GM21390 (cell line): ENCODE measurements at regions not wholly inside any gene's neighbourhood (a gene's known extent, or its start where the extent isn't known, plus 50 kb on each side); places are given as distances from the start of the nearest gene placed in this dataset.

ENCODE experiments used
- ATAC-seq: cut with Tn5 transposase; IDR thresholded peaks from one replicate; pipeline ENCODE4 v1.9.1; 2021; ENCODE audit not compliant: unreplicated experiment

- no peak for ATAC-seq
Measured at GRCh38 chr1:229024528-229025130, 246.3 kb upstream of the RAB4A start.

DNA sequence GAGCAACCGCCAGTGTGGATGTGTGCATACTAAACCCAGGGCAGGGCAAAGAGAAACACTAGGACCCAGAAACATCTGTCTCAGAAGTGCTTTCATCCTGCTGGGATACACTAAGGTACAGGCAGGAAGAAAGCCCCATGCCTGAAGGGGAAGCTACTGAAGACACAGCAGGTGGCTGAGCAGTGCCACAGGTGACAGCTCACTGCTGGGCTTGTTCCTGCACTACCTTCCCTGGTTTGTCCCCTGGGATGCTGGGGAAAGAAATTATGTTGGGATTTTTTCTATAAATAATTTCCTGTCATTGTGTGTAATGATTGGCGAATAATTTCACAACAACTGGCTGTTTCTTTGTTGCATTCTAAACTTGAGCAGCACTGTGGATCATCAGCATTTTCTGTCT lies 245.3 kb upstream of the RAB4A start:
- no peak for ATAC-seq

DNA sequence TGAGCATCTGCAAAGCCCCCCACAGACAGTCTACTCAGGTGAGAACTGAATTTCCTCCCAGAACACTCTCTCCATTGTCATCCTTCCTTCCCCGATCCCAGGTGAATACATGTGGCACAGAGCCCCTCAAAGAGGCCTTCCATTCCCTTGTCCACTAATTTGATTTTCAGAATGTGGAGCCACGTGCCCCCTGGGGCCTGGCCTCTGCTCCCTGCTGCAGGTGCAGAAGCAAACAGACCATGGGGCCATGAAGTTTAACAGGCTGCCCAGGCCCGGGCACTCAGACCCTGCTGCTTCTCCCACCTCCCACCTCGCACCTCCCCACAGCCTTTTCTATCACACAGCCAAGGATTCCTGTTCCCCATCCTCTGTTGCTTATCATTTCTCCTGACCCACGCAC lies 243.8 kb upstream of the RAB4A start:
- no peak for ATAC-seq

DNA sequence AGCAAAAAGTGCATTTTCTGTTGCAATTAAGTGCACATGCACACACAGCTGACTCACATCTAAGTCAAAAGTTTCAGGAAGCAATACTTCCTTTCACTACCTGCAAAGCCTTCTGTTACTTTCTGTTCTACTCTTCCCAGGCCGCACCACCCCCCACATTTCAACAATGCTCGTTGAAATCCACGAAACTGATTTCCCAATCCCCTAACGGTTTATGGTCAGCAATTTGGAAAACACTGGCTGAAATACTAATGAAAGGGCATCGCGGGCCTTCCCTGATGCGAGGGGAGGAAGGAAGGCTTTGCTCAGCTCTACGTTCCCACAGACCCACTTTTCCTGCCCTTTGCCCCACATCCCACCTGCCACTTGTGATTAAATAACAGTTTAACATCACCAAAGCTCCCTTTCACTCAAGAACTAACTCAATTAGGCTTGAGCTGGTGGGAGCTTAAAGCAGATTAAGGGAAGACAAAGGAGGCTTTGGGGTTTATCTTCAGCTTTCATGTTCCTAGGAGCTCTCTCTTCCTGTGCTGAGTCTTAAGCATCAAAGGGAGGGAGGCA lies 243.2 kb upstream of the RAB4A start:
- ATAC-seq, result no peak

GRCh38 chr1:229028544-229028943 lies 242.4 kb upstream of the RAB4A start:
- ATAC-seq, result no peak

DNA sequence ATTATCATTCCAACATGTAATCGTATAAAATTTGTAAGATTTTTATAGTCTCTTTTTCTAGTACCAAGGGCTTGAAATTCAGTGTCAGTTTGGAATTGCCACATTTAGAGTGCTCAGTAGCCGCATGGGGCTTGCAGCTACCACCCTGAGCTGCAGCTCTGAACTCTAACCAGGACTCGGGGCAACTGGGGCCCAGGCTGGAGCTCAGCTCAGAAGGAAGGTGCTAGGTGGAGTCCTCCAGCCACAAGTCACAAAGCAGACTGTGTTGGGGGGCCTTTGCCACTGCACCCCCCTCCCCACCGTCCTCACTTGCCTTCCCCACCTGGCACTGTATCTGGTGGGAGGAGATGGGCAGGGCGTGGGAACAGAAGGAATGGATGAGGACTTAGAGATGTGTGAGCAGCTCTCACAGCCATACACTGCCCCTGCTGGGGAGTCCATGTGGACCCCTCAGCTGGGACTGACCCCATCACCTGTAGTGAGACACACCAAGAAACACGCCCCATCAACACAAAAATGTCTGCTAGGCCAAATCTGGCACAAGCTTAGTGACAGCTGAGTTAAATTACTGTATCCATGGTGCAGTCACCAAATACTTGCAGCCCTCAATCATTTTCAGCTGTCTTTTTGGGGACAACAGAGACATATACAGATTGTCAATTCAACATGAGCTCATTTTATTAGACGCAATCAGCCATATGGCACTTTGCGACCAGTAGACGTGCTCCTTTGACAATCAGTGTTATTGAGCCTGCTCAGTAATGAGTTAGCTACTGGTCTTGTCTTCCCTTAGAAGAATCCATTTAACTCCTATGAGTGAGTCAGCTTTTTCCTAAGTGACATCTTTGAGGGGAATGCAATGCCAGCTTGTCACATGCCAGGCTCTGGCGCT lies 241.7 kb upstream of the RAB4A start:
- no peak for ATAC-seq

DNA sequence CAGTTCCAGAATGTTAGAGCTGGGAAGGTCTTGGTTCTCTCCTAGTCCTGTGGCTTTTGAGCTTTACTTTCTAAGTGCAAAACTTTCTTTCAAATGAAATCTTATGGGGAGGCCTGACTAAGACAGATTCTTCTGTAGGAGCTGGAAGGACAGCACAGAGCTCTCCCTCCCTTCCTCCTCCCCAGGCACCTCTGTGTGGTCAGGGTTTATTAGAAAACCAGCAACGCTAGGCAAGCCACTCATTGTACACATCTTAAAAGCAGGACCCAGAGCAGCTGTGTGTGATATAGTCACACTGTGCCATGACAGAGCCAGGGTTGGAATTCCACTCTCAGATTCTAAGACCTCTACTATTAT lies 241.1 kb upstream of the RAB4A start:
- no peak for ATAC-seq

- no peak for ATAC-seq
Measured at GRCh38 chr1:229030630-229031029, 240.3 kb upstream of the RAB4A start.

GRCh38 chr1:229031061-229031460 lies 239.8 kb upstream of the RAB4A start:
- ATAC-seq, result no peak

DNA sequence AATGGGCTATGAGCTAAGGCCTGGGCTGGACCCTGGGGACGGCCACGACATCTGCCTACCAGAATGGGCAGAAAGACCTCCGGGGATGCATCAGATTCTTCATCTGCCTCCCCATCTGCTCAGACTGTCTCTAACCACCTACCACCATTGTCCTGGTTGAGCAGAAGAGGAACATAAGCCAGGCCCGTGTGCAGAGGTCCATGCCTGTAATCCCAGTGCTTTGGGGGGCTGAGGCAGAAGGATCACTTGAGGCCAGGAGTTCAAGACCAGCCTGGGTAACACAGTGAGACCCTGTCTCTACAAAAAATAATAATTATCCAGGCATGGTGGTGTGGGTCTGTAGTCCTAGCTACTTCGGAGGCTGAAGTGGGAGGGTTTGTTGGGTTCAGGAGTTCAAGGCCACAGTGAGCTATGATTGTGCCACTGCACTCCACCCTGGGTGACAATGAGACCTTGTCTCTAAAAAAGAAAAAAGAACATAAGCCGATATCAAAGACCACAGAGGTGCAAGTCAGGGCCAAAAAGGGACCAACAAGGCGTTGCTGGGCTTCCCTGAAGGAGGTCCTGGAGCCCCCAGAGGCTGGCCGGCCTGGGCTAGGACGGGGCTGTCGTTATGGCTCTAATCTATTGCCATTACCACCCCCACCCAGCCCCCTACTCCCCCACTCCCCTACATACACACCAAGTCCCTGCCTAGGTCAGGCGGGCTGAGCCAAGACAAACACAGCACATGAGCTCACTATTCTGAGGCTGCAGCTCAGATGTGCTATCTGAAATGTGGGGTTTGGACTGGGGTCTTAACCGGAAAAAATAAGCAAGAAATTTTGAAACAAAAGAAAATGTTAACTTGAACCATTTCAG lies 239.2 kb upstream of the RAB4A start:
- no peak for ATAC-seq

DNA sequence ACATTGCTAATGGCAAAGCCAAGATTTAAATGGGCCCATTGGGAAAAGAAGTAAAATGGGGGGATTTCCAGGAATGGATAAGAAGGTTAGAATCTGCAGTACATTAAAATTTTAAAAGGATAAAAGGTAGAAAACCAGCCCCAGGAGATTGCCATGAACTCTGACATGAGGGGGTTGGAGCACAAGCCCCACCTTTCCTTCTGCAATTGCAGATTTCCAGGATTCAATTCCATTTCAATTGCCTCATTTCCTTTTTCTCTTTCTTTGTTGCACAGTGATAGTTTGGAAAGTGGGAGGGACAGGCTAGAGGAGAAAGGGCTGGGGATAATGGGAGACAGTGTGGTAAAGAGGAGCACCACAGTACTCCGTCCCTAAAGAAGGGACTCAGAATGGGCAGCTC lies 238.5 kb upstream of the RAB4A start:
- ATAC-seq, result no peak

DNA sequence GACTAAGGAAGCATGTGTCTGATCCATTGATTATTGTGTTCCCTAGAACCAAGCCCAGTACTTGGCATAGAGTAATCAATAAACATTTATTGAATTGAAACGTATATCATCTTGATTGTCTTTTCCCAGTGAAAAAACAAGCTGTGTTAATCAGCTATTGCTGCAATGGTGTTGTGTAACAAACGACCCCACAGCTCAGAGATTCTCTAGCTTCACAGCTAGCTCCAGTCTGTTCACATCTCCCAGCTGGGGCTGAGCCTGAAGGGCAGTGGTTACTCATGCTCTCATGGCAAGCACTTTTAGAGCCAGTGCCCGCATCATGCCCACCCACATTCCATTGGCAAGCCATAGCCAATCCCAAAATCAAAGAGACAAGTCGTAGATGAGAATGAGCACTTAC lies 237.4 kb upstream of the RAB4A start:
- no peak for ATAC-seq

- no peak for ATAC-seq
Measured at GRCh38 chr1:229034342-229034741, 236.6 kb upstream of the RAB4A start.

- peak; percentile 94 for ATAC-seq
Measured at GRCh38 chr1:229035054-229035747, 235.7 kb upstream of the RAB4A start.

DNA sequence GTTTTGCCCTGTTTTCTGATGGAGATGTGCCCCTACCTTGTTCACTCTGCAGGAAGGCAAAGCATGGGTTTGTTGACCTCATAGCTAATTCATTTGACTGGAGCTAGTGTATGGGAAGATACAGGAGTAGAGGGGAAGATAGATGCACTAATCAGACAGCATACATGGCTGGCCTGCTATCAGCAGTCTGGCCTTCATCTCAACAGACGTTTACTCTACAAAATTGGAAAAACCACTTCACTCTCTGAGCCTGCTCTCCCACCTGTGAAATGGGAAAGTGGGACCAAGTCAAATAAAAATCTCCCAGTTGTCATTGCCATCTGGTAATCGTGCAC lies 235.2 kb upstream of the RAB4A start:
- peak; percentile 29 for ATAC-seq

DNA sequence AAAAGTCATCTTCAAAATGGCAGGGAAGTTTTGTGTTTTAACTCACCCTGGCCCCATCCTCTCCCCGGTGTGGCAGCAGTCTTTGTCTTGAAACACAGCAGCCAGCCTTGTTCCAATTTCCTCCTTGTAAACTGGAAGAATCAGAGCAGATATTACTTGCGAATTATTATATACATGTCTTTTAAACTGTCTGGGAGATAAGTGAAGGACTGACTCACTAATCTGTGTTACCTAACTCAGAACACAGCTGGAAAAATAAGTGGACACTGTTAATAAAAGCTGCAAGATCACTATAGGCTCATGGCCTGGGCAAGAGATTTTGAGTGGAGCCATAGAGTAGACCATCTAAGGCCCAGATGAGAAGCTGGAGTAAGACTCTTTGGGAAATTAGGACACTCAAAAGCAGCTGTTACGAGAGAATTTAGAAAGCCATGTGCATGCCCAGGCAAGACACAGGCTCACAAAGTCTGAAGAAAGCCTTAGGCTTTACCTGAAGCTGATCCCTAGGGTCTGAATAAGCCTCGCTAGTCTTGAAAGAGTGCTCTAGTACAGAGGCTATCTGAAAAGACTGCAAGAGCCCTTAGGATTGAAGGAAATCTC lies 233.0 kb upstream of the RAB4A start:
- no peak for ATAC-seq

- ATAC-seq, result peak; percentile 58
Measured at GRCh38 chr1:229040630-229041358, 230.1 kb upstream of the RAB4A start.

DNA sequence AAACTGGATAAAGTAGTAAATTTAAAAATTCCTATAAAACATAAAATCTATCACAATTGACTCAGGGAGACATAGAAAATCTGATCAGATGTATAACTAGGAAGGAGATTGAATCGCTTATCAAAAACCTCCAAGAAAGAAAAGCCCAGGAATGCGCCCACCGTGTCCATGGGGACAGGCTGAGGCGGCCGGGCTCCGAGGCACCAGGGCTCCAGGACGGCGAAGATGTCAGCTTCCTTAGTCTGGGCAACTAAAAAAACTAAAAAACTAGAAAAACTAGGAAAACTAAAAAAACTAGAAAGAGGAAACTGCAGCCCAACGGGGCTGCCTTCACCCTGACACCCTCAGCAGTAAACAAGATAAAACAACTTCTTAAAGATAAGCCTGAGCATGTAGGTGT lies 229.0 kb upstream of the RAB4A start:
- ATAC-seq, result no peak

GRCh38 chr1:229042482-229042881 lies 228.4 kb upstream of the RAB4A start:
- no peak for ATAC-seq

GRCh38 chr1:229043115-229043514 lies 227.8 kb upstream of the RAB4A start:
- no peak for ATAC-seq
